PC-3 (cell line): ENCODE measurements at regions not wholly inside any gene's neighbourhood (a gene's known extent, or its start where the extent isn't known, plus 50 kb on each side); places are given as distances from the start of the nearest gene placed in this dataset.

ENCODE experiments used
- ATAC-seq: fragments of 200-7000 bp; cut with Tn5 transposase; 2 replicates; pipeline ENCODE4 v1.9.1; 2020; ENCODE audit warnings: mild to moderate bottlenecking, moderate library complexity
- BruUV-seq: library from RNA; stranded (reverse); fragments of 400-500 nt; replicated peaks from 2 replicates; lab custom pipeline; 2021; lab: Mats Ljungman, UMichigan
- CTCF ChIA-PET: fragments of 300-600 bp; sonication (Branson Sonifier 250); formaldehyde crosslinking; loops from one replicate; lab custom pipeline; 2022; ENCODE audit warnings: antibody characterized with exemption; lab: Charles Lee
- POLR2A ChIA-PET: fragments of 300-600 bp; sonication (Branson Sonifier 250); formaldehyde crosslinking; loops from one replicate; lab custom pipeline; 2022; ENCODE audit warnings: antibody characterized with exemption; ENCODE audit not compliant: unreplicated experiment; lab: Charles Lee
- DNase-seq: peaks from one replicate; pipeline ENCODE4 v3.0.0-alpha.2; 2015
- H2AFZ ChIP-seq: fragments of 300-600 bp; sonication (generic); 2 replicates; pipeline ENCODE4 v1.6.0; 2016; ENCODE audit warnings: antibody characterized with exemption, low read length
- H3F3A ChIP-seq: fragments of 300-600 bp; sonication (generic); one replicate; pipeline ENCODE4 v1.6.0; 2017; ENCODE audit warnings: antibody characterized with exemption, low read length, control low read depth, mild to moderate bottlenecking; ENCODE audit not compliant: unreplicated experiment
- H3K27ac ChIP-seq: fragments of 300-600 bp; sonication (generic); 2 replicates; pipeline ENCODE4 v1.5.1; 2016; ENCODE audit warnings: mild to moderate bottlenecking, low read length
- H3K27me3 ChIP-seq: fragments of 300-600 bp; sonication (generic); 2 replicates; pipeline ENCODE4 v1.6.1; 2016; ENCODE audit warnings: low read length, mixed read lengths
- H3K36me3 ChIP-seq: fragments of 300-600 bp; sonication (generic); 2 replicates; pipeline ENCODE4 v1.6.1; 2016; ENCODE audit warnings: low read depth, mixed run types, low read length, mixed read lengths
- H3K4me1 ChIP-seq: fragments of 300-600 bp; sonication (generic); 2 replicates; pipeline ENCODE4 v1.5.1; 2016; ENCODE audit warnings: low read length; ENCODE audit not compliant: insufficient read depth
- H3K4me2 ChIP-seq: fragments of 300-600 bp; sonication (generic); 2 replicates; pipeline ENCODE4 v1.6.0; 2016; ENCODE audit warnings: low read length
- H3K4me3 ChIP-seq: fragments of 300-600 bp; sonication (generic); 2 replicates; pipeline ENCODE4 v1.5.1; 2016; ENCODE audit warnings: mild to moderate bottlenecking, low read length, mixed read lengths
- H3K79me2 ChIP-seq: fragments of 300-600 bp; sonication (generic); 2 replicates; pipeline ENCODE4 v1.6.1; 2017; ENCODE audit warnings: low read length, mixed read lengths
- H3K9ac ChIP-seq: fragments of 300-600 bp; sonication (generic); 2 replicates; pipeline ENCODE4 v1.6.0; 2016; ENCODE audit warnings: mild to moderate bottlenecking, low read length
- H3K9me2 ChIP-seq: fragments of 300-600 bp; sonication (generic); replicated peaks from 2 replicates; pipeline ENCODE4 v1.6.1; 2016; ENCODE audit warnings: mixed run types, low read length, mixed read lengths
- H3K9me3 ChIP-seq: fragments of 300-600 bp; sonication (generic); 2 replicates; pipeline ENCODE4 v1.6.1; 2016; ENCODE audit warnings: low read length, mixed read lengths
- H4K20me1 ChIP-seq: fragments of 300-600 bp; sonication (generic); 2 replicates; pipeline ENCODE4 v1.6.1; 2016; ENCODE audit warnings: low read length, mixed read lengths
- EZH2 ChIP-seq: fragments of 300-600 bp; sonication (generic); IDR thresholded peaks from one replicate; pipeline ENCODE4 v1.6.1; 2017; ENCODE audit warnings: antibody characterized with exemption, mild to moderate bottlenecking, low read length; ENCODE audit not compliant: unreplicated experiment
- EZH2phosphoT487 ChIP-seq: fragments of 300-600 bp; sonication (generic); IDR thresholded peaks from 2 replicates; pipeline ENCODE4 v1.6.1; 2018; ENCODE audit warnings: mild to moderate bottlenecking, antibody characterized with exemption, low read length, borderline replicate concordance
- intact Hi-C: fragments of 100-400 bp; cut with micrococcal nuclease; formaldehyde crosslinking; loops from 2 replicates; pipeline ENCODE4 v1.9.0; 2023
- TF ChIP-seq, protein P1 (sequence below): fragments of 300-600 bp; sonication (generic); conservative IDR thresholded peaks from 2 replicates; pipeline ENCODE4 v1.5.1; 2017; ENCODE audit warnings: antibody characterized with exemption, low read depth, mild to moderate bottlenecking, low read length

DNA sequence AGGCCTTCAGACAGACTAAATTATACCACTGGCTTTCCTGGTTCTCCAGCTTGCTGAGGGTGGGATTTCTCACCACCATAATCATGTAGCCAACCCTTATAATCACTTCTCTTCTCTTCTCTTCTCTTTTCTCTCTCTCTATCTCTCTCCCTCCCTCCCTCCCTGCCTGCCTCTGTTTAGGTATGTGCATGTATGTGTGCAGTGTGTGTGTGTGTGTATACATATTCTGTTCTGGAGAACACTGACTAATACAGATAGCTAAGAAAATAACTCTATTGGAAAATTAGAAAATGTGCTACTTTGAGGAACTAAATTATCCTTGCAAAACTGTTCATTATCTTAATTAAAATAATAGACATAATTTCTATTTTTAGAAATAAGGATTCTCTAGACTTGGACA, 118.6 kb upstream of the GADL1 start:
- Histone ChIP-seq H3K4me2 (no peak overlapping the region), H3K9me3 (no peaks in the 10 kb centered on the region), H3K27me3 (no peaks in the 10 kb centered on the region), H3K9me2 (no peaks in the 10 kb centered on the region), H3K9ac (no peak overlapping the region), H3F3A (no peaks in the 10 kb centered on the region), H3K4me1 (peaks cover 54% of the 10 kb centered on the region), H3K36me3 (no peaks in the 10 kb centered on the region), H3K4me3 (no peak overlapping the region), H2AFZ (no peak overlapping the region), H4K20me1 (no peaks in the 10 kb centered on the region), H3K27ac (no peak overlapping the region), H3K79me2 (no peaks in the 10 kb centered on the region)
- TF ChIP-seq EZH2phosphoT487 (no peak), EZH2 (no peak)
- TF ChIP-seq, protein P1, sequence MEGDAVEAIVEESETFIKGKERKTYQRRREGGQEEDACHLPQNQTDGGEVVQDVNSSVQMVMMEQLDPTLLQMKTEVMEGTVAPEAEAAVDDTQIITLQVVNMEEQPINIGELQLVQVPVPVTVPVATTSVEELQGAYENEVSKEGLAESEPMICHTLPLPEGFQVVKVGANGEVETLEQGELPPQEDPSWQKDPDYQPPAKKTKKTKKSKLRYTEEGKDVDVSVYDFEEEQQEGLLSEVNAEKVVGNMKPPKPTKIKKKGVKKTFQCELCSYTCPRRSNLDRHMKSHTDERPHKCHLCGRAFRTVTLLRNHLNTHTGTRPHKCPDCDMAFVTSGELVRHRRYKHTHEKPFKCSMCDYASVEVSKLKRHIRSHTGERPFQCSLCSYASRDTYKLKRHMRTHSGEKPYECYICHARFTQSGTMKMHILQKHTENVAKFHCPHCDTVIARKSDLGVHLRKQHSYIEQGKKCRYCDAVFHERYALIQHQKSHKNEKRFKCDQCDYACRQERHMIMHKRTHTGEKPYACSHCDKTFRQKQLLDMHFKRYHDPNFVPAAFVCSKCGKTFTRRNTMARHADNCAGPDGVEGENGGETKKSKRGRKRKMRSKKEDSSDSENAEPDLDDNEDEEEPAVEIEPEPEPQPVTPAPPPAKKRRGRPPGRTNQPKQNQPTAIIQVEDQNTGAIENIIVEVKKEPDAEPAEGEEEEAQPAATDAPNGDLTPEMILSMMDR: no peak
- ChIA-PET CTCF (interaction anchor here (0.7 kb wide), 1 partner anchor 228 kb away, joined by 4 read pairs; no protein-coding TSS in a partner anchor), POLR2A (interaction anchor here (0.7 kb wide), 1 partner anchor 128 kb away, joined by 9 read pairs; no protein-coding TSS in a partner anchor)
- intact Hi-C loops: no loop called here
- no peak for ATAC-seq
- no TSS peak for BruUV-seq
- no peak for DNase-seq

DNA sequence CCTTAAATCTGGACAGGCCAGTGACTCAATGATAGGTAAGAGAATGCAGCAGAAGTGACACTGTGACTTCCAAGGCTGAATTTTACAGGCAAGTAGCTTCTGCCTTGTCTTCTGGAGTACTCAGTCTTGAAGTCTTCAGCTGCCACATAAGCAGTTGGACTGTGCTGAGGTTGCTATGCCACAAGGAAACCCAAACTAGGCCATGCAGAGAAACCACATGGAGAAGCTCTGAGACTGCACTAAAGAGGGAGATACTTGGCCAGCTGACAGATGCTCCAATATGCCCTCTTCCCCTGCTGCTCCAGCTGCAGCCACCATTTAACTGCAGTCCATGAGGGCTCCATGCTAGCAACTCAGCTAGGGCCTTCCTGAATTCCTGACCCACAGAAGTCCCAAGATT, 119.4 kb upstream of the GADL1 start:
- Histone ChIP-seq H3K9ac (peak overlapping the region; percentile 29; the same call in 1 of the 2 replicates), H3K9me2 (no peaks in the 10 kb centered on the region), H3K27me3 (no peaks in the 10 kb centered on the region), H3K36me3 (no peaks in the 10 kb centered on the region), H3F3A (no peaks in the 10 kb centered on the region), H3K4me2 (peak overlapping the region; percentile 50), H3K27ac (peak overlapping the region; percentile 82), H2AFZ (peak overlapping the region; percentile 18; the same call in 1 of the 2 replicates), H3K4me1 (peaks cover 47% of the 10 kb centered on the region), H3K4me3 (no peak overlapping the region), H3K79me2 (no peaks in the 10 kb centered on the region), H4K20me1 (no peaks in the 10 kb centered on the region), H3K9me3 (no peaks in the 10 kb centered on the region)
- DNase-seq (no peak), ATAC-seq (no peak)
- ChIA-PET POLR2A (no interaction called here), CTCF (no interaction called here)
- intact Hi-C loops: no loop called here
- TF ChIP-seq, protein P1: no peak
- no peak for TF ChIP-seq EZH2
- TF ChIP-seq EZH2phosphoT487: no peak
- no TSS peak for BruUV-seq

DNA sequence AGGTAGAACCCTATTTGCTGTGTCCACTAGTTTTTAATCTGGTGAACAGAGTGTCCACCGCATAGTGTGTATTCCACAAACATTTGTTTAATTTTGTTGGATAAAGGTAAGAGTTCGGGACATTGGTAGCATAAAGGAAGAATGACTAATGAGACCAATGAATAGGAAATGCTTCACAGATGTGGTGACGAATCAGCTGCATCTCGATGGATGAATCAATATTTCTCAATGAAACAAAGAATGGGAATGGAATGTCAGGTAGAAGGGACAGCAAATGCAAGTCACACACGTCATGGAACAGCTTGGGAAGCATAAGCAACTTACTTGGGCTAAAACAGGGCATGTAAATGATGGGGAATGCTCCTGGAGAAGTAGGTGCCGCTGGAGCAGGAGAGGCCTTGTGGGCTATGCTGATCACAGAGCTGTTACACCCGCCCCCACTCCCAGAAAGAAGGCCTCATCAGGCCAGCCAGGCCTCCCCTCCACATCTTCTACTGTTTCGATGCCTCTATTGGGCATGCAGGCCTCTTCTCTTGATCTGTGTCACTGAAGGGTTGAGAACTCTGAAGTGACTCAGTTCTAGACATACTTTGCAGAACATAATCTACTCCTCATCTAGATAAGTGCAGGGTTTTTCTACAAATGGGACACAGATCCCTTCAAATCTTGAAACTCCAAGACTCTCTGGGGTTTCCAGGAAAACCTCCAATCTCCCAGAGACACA, 120.0 kb upstream of the GADL1 start:
- H3K4me3 ChIP-seq: no peak overlapping the region
- peak overlapping the region; percentile 18; the same call in 1 of the 2 replicates for H2AFZ ChIP-seq
- H3K27ac ChIP-seq: peak overlapping the region; percentile 82
- ATAC-seq (peak; percentile 51), DNase-seq (peak; percentile 92)
- no peaks in the 10 kb centered on the region for H3F3A ChIP-seq
- ChIA-PET CTCF (no interaction called here), POLR2A (no interaction called here)
- peaks cover 41% of the 10 kb centered on the region for H3K4me1 ChIP-seq
- BruUV-seq: no TSS peak
- intact Hi-C loops: no loop called here
- H3K27me3 ChIP-seq: no peaks in the 10 kb centered on the region
- peak overlapping the region; percentile 50 for H3K4me2 ChIP-seq
- TF ChIP-seq, protein P1: no peak
- TF ChIP-seq EZH2phosphoT487: no peak
- no peak for TF ChIP-seq EZH2
- peak overlapping the region; percentile 37 for H3K9ac ChIP-seq
- H3K79me2 ChIP-seq: no peaks in the 10 kb centered on the region
- no peaks in the 10 kb centered on the region for H3K9me2 ChIP-seq
- no peaks in the 10 kb centered on the region for H3K36me3 ChIP-seq
- H4K20me1 ChIP-seq: no peaks in the 10 kb centered on the region
- no peaks in the 10 kb centered on the region for H3K9me3 ChIP-seq
